ENCODE measurements at regions not wholly inside any gene's neighbourhood (a gene's known extent, or its start where the extent isn't known, plus 50 kb on each side); places are given as distances from the start of the nearest gene placed in this dataset.

DNA sequence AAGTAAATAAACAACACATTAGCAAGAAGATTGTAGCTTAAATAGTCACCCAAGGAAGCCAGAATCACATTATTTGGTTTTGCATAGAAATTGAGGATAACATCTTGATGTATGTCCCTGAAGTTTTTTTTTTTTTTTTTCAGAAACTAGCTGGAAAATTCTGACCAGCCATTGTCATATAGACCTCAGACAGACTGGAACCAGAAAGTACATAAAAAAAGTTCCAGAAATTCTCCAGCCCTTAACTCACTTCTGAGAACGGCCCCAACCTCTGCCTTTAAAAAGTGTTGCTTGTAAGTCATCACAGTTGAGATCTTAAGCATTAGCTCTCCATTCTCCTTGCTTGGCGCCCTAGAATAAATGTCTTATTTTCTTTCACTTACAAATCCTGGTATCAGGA, 350.5 kb downstream of the CCDC85A start:
- Histone ChIP-seq H3K4me3 (ENCODE audit: low read depth, low read length) (no peak overlapping the region), H3K27ac (no peak overlapping the region), H3K27me3 (replicated peaks) (no peaks in the 10 kb centered on the region), H3K36me3 (replicated peaks) (no peaks in the 10 kb centered on the region)
- DNase-seq, result no peak
- in situ Hi-C loops (cut with HindIII; ENCODE audit: low pct_ligation_motif_present, low sequenced_read_pairs), result no loop called here
- TF ChIP-seq, protein P1, sequence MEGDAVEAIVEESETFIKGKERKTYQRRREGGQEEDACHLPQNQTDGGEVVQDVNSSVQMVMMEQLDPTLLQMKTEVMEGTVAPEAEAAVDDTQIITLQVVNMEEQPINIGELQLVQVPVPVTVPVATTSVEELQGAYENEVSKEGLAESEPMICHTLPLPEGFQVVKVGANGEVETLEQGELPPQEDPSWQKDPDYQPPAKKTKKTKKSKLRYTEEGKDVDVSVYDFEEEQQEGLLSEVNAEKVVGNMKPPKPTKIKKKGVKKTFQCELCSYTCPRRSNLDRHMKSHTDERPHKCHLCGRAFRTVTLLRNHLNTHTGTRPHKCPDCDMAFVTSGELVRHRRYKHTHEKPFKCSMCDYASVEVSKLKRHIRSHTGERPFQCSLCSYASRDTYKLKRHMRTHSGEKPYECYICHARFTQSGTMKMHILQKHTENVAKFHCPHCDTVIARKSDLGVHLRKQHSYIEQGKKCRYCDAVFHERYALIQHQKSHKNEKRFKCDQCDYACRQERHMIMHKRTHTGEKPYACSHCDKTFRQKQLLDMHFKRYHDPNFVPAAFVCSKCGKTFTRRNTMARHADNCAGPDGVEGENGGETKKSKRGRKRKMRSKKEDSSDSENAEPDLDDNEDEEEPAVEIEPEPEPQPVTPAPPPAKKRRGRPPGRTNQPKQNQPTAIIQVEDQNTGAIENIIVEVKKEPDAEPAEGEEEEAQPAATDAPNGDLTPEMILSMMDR (IDR thresholded peaks at IDR 0.05; ENCODE audit: low read depth, low read length, missing control alignments), result no peak

DNA sequence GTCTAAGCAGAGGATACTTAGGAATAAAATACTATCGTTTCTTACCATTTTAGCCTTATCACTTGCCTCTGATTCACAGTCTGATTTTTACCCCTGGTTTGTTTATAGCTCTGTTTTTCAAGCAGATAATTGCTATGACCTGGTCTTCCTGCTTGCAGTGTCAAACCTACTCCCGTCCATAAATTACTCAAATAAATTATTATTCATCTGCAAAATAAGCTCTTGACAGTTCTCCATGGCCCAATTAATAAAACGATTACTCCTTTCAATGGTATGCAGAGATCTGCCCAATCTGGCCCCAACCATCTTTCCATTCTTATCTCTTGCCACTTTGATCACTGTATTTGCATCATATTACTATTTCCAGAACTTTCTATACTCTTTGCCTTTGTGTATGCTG, 354.0 kb downstream of the CCDC85A start:
- Histone ChIP-seq H3K4me3 (ENCODE audit: low read depth, low read length) (no peak overlapping the region), H3K36me3 (replicated peaks) (no peaks in the 10 kb centered on the region), H3K27me3 (replicated peaks) (no peaks in the 10 kb centered on the region), H3K27ac (no peak overlapping the region)
- TF ChIP-seq, protein P1 (IDR thresholded peaks at IDR 0.05; ENCODE audit: low read depth, low read length, missing control alignments), result no peak
- DNase-seq, result no peak
- in situ Hi-C loops (cut with HindIII; ENCODE audit: low pct_ligation_motif_present, low sequenced_read_pairs), result no loop called here

DNA sequence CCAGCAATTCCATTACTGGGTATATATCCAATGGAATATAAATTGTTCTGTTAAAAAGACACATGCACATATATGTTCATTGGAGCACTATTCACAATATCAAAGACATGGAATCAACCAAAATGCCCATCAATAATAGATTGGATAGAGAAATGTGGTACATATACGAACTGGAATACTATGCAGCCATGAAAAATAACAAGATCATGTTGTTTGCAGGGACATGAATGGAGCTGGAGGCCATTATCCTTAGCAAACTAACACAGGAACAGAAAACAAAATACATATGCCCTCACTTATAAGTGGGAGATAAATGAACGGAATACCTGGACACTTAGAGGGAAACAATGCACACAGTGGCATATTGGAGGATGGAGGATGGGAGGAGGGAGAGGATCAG, 355.8 kb downstream of the CCDC85A start:
- TF ChIP-seq, protein P1 (IDR thresholded peaks at IDR 0.05; ENCODE audit: low read depth, low read length, missing control alignments), result no peak
- Histone ChIP-seq H3K36me3 (replicated peaks) (no peaks in the 10 kb centered on the region), H3K27me3 (replicated peaks) (no peaks in the 10 kb centered on the region), H3K27ac (no peak overlapping the region), H3K4me3 (ENCODE audit: low read depth, low read length) (no peak overlapping the region)
- in situ Hi-C loops (cut with HindIII; ENCODE audit: low pct_ligation_motif_present, low sequenced_read_pairs), result no loop called here
- DNase-seq, result no peak

DNA sequence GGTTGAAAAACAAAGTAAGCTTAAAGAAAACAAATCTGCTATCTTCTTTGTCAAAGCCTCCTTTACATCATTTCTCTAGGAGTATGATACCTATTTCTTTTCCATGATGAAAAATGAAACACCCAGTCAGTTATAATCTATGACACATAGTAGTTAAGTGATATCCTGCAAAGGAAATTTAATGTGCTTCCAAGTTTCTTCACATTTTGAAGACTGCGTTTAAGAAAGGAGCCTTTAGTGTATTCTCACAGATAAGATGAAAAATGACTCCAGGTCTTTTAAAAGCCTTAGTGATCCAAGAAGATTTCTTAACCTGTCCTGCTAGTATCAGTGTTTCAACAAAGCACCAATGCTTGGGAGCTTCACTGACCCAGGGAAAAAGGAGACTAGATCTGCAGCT, 356.7 kb downstream of the CCDC85A start:
- no peak for DNase-seq
- in situ Hi-C loops (cut with HindIII; ENCODE audit: low pct_ligation_motif_present, low sequenced_read_pairs), result no loop called here
- Histone ChIP-seq H3K36me3 (replicated peaks) (no peaks in the 10 kb centered on the region), H3K27ac (no peak overlapping the region), H3K27me3 (replicated peaks) (no peaks in the 10 kb centered on the region), H3K4me3 (ENCODE audit: low read depth, low read length) (no peak overlapping the region)
- TF ChIP-seq, protein P1 (IDR thresholded peaks at IDR 0.05; ENCODE audit: low read depth, low read length, missing control alignments), result no peak

DNA sequence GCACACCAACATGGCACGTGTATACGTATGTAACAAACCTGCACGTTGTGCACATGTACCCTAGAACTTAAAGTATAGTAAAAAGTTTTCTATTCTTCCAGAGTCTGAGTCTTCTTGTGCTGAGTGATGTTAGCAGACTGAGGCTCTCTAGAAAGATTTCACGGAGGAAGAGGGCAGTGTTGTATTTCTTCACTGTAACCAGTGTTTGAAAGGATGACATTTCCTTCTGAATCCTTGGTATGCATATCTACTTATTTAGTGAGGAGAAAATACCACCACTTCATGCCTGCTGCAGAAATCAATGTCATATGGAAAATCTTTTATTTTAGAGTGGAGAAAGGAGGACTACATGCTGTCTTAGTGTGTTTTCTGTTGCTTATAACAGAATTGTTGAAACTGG, 357.1 kb downstream of the CCDC85A start:
- no peaks in the 10 kb centered on the region for H3K36me3 ChIP-seq (replicated peaks)
- H3K27ac ChIP-seq, result no peak overlapping the region
- no peak for DNase-seq
- no peaks in the 10 kb centered on the region for H3K27me3 ChIP-seq (replicated peaks)
- H3K4me3 ChIP-seq (ENCODE audit: low read depth, low read length), result no peak overlapping the region
- TF ChIP-seq, protein P1 (IDR thresholded peaks at IDR 0.05; ENCODE audit: low read depth, low read length, missing control alignments), result no peak
- in situ Hi-C loops (cut with HindIII; ENCODE audit: low pct_ligation_motif_present, low sequenced_read_pairs), result no loop called here

DNA sequence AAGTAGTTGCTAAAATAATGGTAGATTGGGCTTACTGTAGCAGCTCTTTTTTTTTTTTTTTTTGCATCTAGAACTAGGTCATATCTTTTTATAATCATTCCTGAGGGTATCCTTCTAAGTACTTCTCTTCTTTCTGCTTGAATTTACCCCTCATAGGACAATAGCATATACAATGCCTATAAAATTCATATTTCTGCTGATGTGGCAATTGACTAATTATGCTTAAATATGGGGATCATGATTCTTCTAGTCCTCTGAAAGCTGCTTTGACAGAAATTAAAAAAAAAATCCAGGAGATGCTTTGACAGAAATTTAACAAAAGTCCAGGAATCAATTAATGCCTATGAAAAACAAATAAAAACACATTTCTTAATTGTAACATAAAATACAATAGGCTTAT, 358.4 kb downstream of the CCDC85A start:
- Histone ChIP-seq H3K36me3 (replicated peaks) (no peaks in the 10 kb centered on the region), H3K4me3 (ENCODE audit: low read depth, low read length) (no peak overlapping the region), H3K27ac (no peak overlapping the region), H3K27me3 (replicated peaks) (no peaks in the 10 kb centered on the region)
- TF ChIP-seq, protein P1 (IDR thresholded peaks at IDR 0.05; ENCODE audit: low read depth, low read length, missing control alignments), result no peak
- DNase-seq, result no peak
- in situ Hi-C loops (cut with HindIII; ENCODE audit: low pct_ligation_motif_present, low sequenced_read_pairs), result no loop called here
